ENCODE measurements at regions not wholly inside any gene's neighbourhood (a gene's known extent, or its start where the extent isn't known, plus 50 kb on each side); places are given as distances from the start of the nearest gene placed in this dataset.

DNA sequence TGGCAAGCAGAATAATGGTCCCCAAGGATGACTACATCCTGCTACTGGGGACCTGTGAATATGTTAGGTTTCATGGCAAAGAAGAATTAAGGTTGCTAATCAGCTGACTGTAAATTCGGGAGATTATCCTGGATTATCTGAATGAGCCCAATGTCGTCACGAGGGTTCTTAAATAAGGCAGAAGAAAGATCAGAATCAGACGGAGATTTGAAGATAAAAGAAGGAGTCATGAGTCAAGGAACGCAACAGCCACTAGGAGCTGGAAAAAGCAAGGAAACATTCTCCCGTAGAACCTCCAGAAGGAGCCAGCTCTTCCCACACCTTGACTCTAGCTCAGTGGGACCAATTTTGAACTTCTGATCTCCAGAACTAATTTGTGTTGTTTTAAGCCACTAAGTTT lies 82.9 kb upstream of the APBB1IP start:
- H3K27ac ChIP-seq, result no peak overlapping the region
- no peak for DNase-seq
- 81 to 93% (median 87%) methylated on average over 6 of the region's 6 CpGs for WGBS, 5 donors
- H3K9me3 ChIP-seq, result no peaks in the 10 kb centered on the region
- no peaks in the 10 kb centered on the region for H3K36me3 ChIP-seq
- no peaks in the 10 kb centered on the region for H3K27me3 ChIP-seq
- no peak for TF ChIP-seq EP300 (IDR thresholded peaks at IDR 0.05)
- no peak for TF ChIP-seq POLR2A (IDR thresholded peaks at IDR 0.05)
- H3K4me1 ChIP-seq, result no peaks in the 10 kb centered on the region
- no peak overlapping the region for H3K4me3 ChIP-seq
- intact Hi-C loops (cut with DNase I; ENCODE audit: low total_unique reads), result no loop called here

DNA sequence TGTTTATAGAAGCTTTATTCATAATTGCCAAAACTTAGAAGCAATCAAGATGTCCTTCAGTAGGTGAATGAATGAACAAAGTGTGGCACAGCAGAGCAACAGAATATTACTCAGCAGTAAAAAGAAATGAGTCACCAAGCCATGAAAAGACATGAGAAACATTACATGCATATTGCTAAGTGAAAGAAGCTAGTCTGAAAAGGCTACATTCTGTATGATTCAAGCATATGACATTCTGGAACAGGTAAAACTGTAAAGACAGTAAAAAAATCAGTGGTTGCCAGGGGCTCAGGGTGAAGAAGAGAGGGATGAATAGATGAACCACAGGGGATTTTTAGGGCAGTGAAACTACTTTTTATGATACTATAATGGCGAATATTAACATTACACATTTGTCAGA lies 80.9 kb upstream of the APBB1IP start:
- Histone ChIP-seq H3K36me3 (no peaks in the 10 kb centered on the region), H3K4me1 (peaks cover 0 to 7% (median under 1%) of the 10 kb centered on the region in 4 donors), H3K27me3 (no peaks in the 10 kb centered on the region), H3K9me3 (no peaks in the 10 kb centered on the region), H3K27ac (no peak overlapping the region), H3K4me3 (no peak overlapping the region)
- intact Hi-C loops (cut with DNase I; ENCODE audit: low total_unique reads), result no loop called here
- WGBS, 5 donors, result 0 to 74% (median 39%) methylated on average over 1 of the region's 1 CpG
- TF ChIP-seq POLR2AphosphoS5 (IDR thresholded peaks at IDR 0.05) (no peak), EP300 (IDR thresholded peaks at IDR 0.05) (no peak), POLR2A (IDR thresholded peaks at IDR 0.05) (no peak)
- TF ChIP-seq, protein P1, sequence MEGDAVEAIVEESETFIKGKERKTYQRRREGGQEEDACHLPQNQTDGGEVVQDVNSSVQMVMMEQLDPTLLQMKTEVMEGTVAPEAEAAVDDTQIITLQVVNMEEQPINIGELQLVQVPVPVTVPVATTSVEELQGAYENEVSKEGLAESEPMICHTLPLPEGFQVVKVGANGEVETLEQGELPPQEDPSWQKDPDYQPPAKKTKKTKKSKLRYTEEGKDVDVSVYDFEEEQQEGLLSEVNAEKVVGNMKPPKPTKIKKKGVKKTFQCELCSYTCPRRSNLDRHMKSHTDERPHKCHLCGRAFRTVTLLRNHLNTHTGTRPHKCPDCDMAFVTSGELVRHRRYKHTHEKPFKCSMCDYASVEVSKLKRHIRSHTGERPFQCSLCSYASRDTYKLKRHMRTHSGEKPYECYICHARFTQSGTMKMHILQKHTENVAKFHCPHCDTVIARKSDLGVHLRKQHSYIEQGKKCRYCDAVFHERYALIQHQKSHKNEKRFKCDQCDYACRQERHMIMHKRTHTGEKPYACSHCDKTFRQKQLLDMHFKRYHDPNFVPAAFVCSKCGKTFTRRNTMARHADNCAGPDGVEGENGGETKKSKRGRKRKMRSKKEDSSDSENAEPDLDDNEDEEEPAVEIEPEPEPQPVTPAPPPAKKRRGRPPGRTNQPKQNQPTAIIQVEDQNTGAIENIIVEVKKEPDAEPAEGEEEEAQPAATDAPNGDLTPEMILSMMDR (IDR thresholded peaks at IDR 0.05), result no peak
- DNase-seq, result no peak

DNA sequence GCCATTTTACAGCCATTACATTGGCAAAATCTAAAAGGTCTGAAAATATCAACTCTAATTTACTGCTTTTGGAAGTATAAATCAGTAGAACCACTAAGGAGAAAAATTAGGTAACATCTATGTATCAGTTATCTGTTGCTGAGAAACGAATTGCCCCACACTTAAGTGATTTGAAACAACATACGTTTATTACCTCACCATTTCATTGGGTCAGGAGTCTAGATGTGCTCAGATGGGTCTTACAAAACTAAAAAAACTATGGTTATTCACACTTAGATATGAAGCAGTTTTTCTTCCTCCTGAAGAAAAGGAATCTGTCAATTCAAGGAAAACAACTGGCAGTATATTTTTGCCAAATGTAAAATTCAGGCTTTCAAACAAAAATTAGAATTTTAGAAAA lies 80.1 kb upstream of the APBB1IP start:
- Histone ChIP-seq H3K4me1 (peaks cover 0 to 10% (median 4%) of the 10 kb centered on the region in 4 donors), H3K9me3 (no peaks in the 10 kb centered on the region), H3K27ac (no peak overlapping the region), H3K27me3 (no peaks in the 10 kb centered on the region), H3K4me3 (no peak overlapping the region), H3K36me3 (no peaks in the 10 kb centered on the region)
- no peak for DNase-seq
- intact Hi-C loops (cut with DNase I; ENCODE audit: low total_unique reads), result no loop called here
- 35 to 70% (median 40%) methylated on average over 2 of the region's 2 CpGs for WGBS, 5 donors
- no peak for TF ChIP-seq POLR2AphosphoS5 (IDR thresholded peaks at IDR 0.05)
- no peak for TF ChIP-seq POLR2A (IDR thresholded peaks at IDR 0.05)
- TF ChIP-seq EP300 (IDR thresholded peaks at IDR 0.05), result no peak
- TF ChIP-seq, protein P1 (IDR thresholded peaks at IDR 0.05), result no peak

DNA sequence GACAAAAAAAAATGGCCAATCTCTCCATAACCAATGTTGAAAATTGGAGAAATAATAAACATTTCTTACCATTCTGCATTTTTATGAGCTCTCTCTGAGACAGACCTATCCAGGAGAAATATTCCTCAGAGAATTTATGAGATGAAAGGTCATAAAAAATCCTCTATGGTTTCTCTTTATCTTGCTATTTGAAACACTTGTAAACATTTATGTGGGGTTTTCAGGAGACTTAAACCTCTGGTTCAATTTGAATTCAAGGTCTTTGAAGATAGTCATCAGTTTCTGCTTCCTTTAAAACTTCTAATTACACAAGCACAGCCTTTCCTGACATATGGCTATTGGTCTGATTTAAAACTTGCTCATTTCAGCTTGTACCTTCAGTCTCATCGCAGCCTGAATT lies 78.5 kb upstream of the APBB1IP start:
- intact Hi-C loops (cut with DNase I; ENCODE audit: low total_unique reads), result no loop called here
- peaks cover 0 to 10% (median 4%) of the 10 kb centered on the region in 4 donors for H3K4me1 ChIP-seq
- H3K9me3 ChIP-seq, result no peaks in the 10 kb centered on the region
- 45 to 93% (median 80%) methylated on average over 1 of the region's 1 CpG for WGBS, 5 donors
- no peak overlapping the region for H3K27ac ChIP-seq
- no peaks in the 10 kb centered on the region for H3K27me3 ChIP-seq
- DNase-seq, result no peak
- TF ChIP-seq POLR2A (IDR thresholded peaks at IDR 0.05), result no peak
- TF ChIP-seq, protein P1 (IDR thresholded peaks at IDR 0.05), result no peak
- no peak for TF ChIP-seq POLR2AphosphoS5 (IDR thresholded peaks at IDR 0.05)
- TF ChIP-seq EP300 (IDR thresholded peaks at IDR 0.05), result no peak
- H3K4me3 ChIP-seq, result no peak overlapping the region
- H3K36me3 ChIP-seq, result no peaks in the 10 kb centered on the region

DNA sequence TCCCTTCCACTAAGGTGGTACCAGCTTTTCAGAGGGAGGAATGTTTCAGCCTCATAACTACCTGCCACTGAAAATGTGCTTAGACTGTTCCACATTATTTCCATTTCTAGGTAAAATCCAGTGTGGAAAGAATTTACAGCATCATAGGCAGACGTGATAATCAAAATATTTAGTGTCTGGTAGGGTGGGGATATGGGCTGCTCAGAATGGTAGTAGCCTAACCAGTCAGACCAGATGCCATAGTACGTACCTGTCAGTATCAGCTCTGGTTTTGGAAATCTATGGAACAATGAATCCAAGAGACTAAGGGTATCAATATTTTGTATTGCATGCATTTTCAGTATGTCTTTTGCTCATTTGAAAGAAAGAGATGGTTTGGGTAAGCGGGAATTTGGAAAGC lies 76.8 kb upstream of the APBB1IP start:
- no peaks in the 10 kb centered on the region for H3K9me3 ChIP-seq
- H3K27me3 ChIP-seq, result no peaks in the 10 kb centered on the region
- H3K27ac ChIP-seq, result no peak overlapping the region
- intact Hi-C loops (cut with DNase I; ENCODE audit: low total_unique reads), result no loop called here
- H3K4me1 ChIP-seq, result peaks cover 0 to 10% (median 4%) of the 10 kb centered on the region in 4 donors
- no peak overlapping the region for H3K4me3 ChIP-seq
- no peak for DNase-seq
- 42 to 71% (median 56%) methylated on average over 3 of the region's 3 CpGs for WGBS, 5 donors
- TF ChIP-seq EP300 (IDR thresholded peaks at IDR 0.05) (no peak), POLR2A (IDR thresholded peaks at IDR 0.05) (no peak), POLR2AphosphoS5 (IDR thresholded peaks at IDR 0.05) (no peak)
- TF ChIP-seq, protein P1 (IDR thresholded peaks at IDR 0.05), result no peak
- H3K36me3 ChIP-seq, result no peaks in the 10 kb centered on the region

All from stomach (tissue), 8 donors.